ENCODE measurements at regions not wholly inside any gene's neighbourhood (a gene's known extent, or its start where the extent isn't known, plus 50 kb on each side); places are given as distances from the start of the nearest gene placed in this dataset.
"Not testable (repeated sequence)": the region's sequence is repeated elsewhere in the genome, so short reads cannot be mapped to it uniquely, and the experiment has no call there.

GRCh38 chr11:98056945-98057344 lies 963.8 kb upstream of the CNTN5 start:
- ChIA-PET CTCF (no interaction called here), POLR2A (no interaction called here)
- no peak overlapping the region for H3K27ac ChIP-seq (ENCODE audit: insufficient read depth in 1 of 2, low read depth in 1 of 2, low read length in 2 of 2, poor library complexity in 1 of 2, severe bottlenecking in 2 of 2)
- H3K4me1 ChIP-seq (ENCODE audit: control extremely low read depth in 1 of 4, control insufficient read depth in 4 of 4, insufficient read depth in 4 of 4, low read length in 3 of 4), result no peaks in the 10 kb centered on the region
- 86% methylated on average over 1 of the region's 1 CpG for WGBS (ENCODE audit: insufficient coverage)
- DNase-seq, result no peak
- H3K4me3 ChIP-seq (ENCODE audit: control insufficient read depth in 1 of 7, extremely low read depth in 1 of 7, insufficient read depth in 4 of 7, low read depth in 2 of 7, low read length in 6 of 7), result no peak overlapping the region
- H3K27me3 ChIP-seq (replicated peaks in 2 of 5; ENCODE audit: control insufficient read depth in 4 of 5, insufficient read depth in 5 of 5, low read length in 4 of 5), result no peaks in the 10 kb centered on the region
- H3K9me3 ChIP-seq (ENCODE audit: control extremely low read depth in 1 of 5, control insufficient read depth in 4 of 5, insufficient read depth in 2 of 5, low read depth in 1 of 5, low read length in 4 of 5), result no peaks in the 10 kb centered on the region
- no peaks in the 10 kb centered on the region for H3K36me3 ChIP-seq (ENCODE audit: control insufficient read depth in 4 of 4, insufficient read depth in 4 of 4, low read length in 3 of 4)

DNA sequence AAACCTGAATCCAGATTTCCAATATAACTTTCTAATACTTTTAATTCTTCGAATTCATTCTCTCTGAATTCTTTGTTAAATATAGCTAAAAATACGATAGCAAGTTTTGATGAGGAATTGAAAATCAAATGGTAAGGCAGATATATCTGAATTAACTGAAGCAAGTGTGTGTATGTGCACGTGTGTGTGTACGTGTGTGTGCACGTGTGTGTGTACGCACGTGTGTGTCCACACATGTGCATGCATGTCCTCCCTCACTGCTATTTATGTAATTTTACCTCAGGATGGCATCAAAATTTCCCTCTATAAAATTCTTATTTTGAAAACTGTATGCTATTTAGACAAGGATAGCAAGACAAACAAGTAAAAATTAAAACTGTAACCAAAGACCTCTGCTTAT lies 961.3 kb upstream of the CNTN5 start:
- no peaks in the 10 kb centered on the region for H3K27me3 ChIP-seq (replicated peaks in 2 of 5; ENCODE audit: control insufficient read depth in 4 of 5, insufficient read depth in 5 of 5, low read length in 4 of 5)
- ChIA-PET CTCF (no interaction called here), POLR2A (no interaction called here)
- no peaks in the 10 kb centered on the region for H3K4me1 ChIP-seq (ENCODE audit: control extremely low read depth in 1 of 4, control insufficient read depth in 4 of 4, insufficient read depth in 4 of 4, low read length in 3 of 4)
- H3K36me3 ChIP-seq (ENCODE audit: control insufficient read depth in 4 of 4, insufficient read depth in 4 of 4, low read length in 3 of 4), result no peaks in the 10 kb centered on the region
- DNase-seq, result no peak
- H3K27ac ChIP-seq (ENCODE audit: insufficient read depth in 1 of 2, low read depth in 1 of 2, low read length in 2 of 2, poor library complexity in 1 of 2, severe bottlenecking in 2 of 2), result no peak overlapping the region
- no peaks in the 10 kb centered on the region for H3K9me3 ChIP-seq (ENCODE audit: control extremely low read depth in 1 of 5, control insufficient read depth in 4 of 5, insufficient read depth in 2 of 5, low read depth in 1 of 5, low read length in 4 of 5)
- H3K4me3 ChIP-seq (ENCODE audit: control insufficient read depth in 1 of 7, extremely low read depth in 1 of 7, insufficient read depth in 4 of 7, low read depth in 2 of 7, low read length in 6 of 7), result no peak overlapping the region
- 0% methylated on average over 1 of the region's 7 CpGs for WGBS (ENCODE audit: insufficient coverage)

DNA sequence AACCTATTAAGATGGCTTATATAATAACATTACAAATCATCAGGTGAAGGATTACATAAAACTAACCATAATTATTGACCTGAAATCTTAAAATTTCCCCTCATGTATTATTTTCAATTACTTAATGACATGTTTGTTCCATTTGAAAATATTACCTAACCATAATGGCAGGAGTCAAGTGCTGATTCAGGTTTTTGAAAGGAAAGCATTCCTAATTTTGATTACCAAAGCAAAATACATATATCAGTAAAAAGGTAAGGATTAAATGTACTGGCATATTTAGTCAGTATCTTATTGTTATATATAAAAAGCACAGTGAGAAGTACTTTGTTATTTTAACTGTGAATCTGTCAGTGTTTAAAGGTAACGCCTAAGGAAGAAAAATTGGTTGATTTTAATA lies 960.0 kb upstream of the CNTN5 start:
- H3K36me3 ChIP-seq (ENCODE audit: control insufficient read depth in 4 of 4, insufficient read depth in 4 of 4, low read length in 3 of 4), result no peaks in the 10 kb centered on the region
- no peaks in the 10 kb centered on the region for H3K27me3 ChIP-seq (replicated peaks in 2 of 5; ENCODE audit: control insufficient read depth in 4 of 5, insufficient read depth in 5 of 5, low read length in 4 of 5)
- ChIA-PET CTCF (no interaction called here), POLR2A (no interaction called here)
- H3K27ac ChIP-seq (ENCODE audit: insufficient read depth in 1 of 2, low read depth in 1 of 2, low read length in 2 of 2, poor library complexity in 1 of 2, severe bottlenecking in 2 of 2), result no peak overlapping the region
- no peak for DNase-seq
- no peaks in the 10 kb centered on the region for H3K9me3 ChIP-seq (ENCODE audit: control extremely low read depth in 1 of 5, control insufficient read depth in 4 of 5, insufficient read depth in 2 of 5, low read depth in 1 of 5, low read length in 4 of 5)
- H3K4me3 ChIP-seq (ENCODE audit: control insufficient read depth in 1 of 7, extremely low read depth in 1 of 7, insufficient read depth in 4 of 7, low read depth in 2 of 7, low read length in 6 of 7), result no peak overlapping the region
- H3K4me1 ChIP-seq (ENCODE audit: control extremely low read depth in 1 of 4, control insufficient read depth in 4 of 4, insufficient read depth in 4 of 4, low read length in 3 of 4), result no peaks in the 10 kb centered on the region
- no CpG with 5 or more reads among the region's 1 CpG for WGBS (ENCODE audit: insufficient coverage)

DNA sequence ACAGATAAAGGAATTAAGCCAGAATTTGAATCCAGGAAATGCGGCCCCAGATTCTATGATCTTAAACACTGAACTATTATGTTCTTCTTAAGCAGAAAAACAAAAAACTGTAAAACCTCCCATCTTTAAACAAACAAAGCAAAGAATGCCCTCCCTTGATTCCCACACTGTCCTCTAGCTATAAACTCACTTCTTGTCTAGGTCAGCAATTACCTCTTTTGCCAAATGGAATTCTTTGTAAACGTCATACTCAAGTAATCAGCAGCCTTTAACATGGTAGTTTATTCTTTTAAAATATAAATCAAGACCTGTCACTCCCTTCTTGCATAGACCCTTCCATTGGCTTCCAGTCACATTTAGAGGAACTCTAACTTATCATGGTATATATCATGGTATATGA lies 958.9 kb upstream of the CNTN5 start:
- CTCF ChIA-PET, result no interaction called here
- Histone ChIP-seq H3K9me3 (ENCODE audit: control extremely low read depth in 1 of 5, control insufficient read depth in 4 of 5, insufficient read depth in 2 of 5, low read depth in 1 of 5, low read length in 4 of 5) (no peaks in the 10 kb centered on the region), H3K4me1 (ENCODE audit: control extremely low read depth in 1 of 4, control insufficient read depth in 4 of 4, insufficient read depth in 4 of 4, low read length in 3 of 4) (no peaks in the 10 kb centered on the region), H3K4me3 (ENCODE audit: control insufficient read depth in 1 of 7, extremely low read depth in 1 of 7, insufficient read depth in 4 of 7, low read depth in 2 of 7, low read length in 6 of 7) (no peak overlapping the region), H3K27ac (ENCODE audit: insufficient read depth in 1 of 2, low read depth in 1 of 2, low read length in 2 of 2, poor library complexity in 1 of 2, severe bottlenecking in 2 of 2) (no peak overlapping the region), H3K36me3 (ENCODE audit: control insufficient read depth in 4 of 4, insufficient read depth in 4 of 4, low read length in 3 of 4) (no peaks in the 10 kb centered on the region), H3K27me3 (replicated peaks in 2 of 5; ENCODE audit: control insufficient read depth in 4 of 5, insufficient read depth in 5 of 5, low read length in 4 of 5) (no peaks in the 10 kb centered on the region)
- POLR2A ChIA-PET, result no interaction called here
- no peak for DNase-seq
- 100% methylated on average over 1 of the region's 2 CpGs for whole genome bisulfite sequencing (ENCODE audit: insufficient coverage)

- ChIA-PET POLR2A (no interaction called here), CTCF (no interaction called here)
- no peaks in the 10 kb centered on the region for H3K36me3 ChIP-seq (ENCODE audit: control insufficient read depth in 4 of 4, insufficient read depth in 4 of 4, low read length in 3 of 4)
- no peaks in the 10 kb centered on the region for H3K4me1 ChIP-seq (ENCODE audit: control extremely low read depth in 1 of 4, control insufficient read depth in 4 of 4, insufficient read depth in 4 of 4, low read length in 3 of 4)
- no peak overlapping the region for H3K27ac ChIP-seq (ENCODE audit: insufficient read depth in 1 of 2, low read depth in 1 of 2, low read length in 2 of 2, poor library complexity in 1 of 2, severe bottlenecking in 2 of 2)
- no peaks in the 10 kb centered on the region for H3K9me3 ChIP-seq (ENCODE audit: control extremely low read depth in 1 of 5, control insufficient read depth in 4 of 5, insufficient read depth in 2 of 5, low read depth in 1 of 5, low read length in 4 of 5)
- no peak overlapping the region for H3K4me3 ChIP-seq (ENCODE audit: control insufficient read depth in 1 of 7, extremely low read depth in 1 of 7, insufficient read depth in 4 of 7, low read depth in 2 of 7, low read length in 6 of 7)
- no peak for DNase-seq
- WGBS (ENCODE audit: insufficient coverage), result no CpG with 5 or more reads among the region's 1 CpG
- no peaks in the 10 kb centered on the region for H3K27me3 ChIP-seq (replicated peaks in 2 of 5; ENCODE audit: control insufficient read depth in 4 of 5, insufficient read depth in 5 of 5, low read length in 4 of 5)
These were observed 958.0 kb upstream of the CNTN5 start for GRCh38 chr11:98062714-98063113.

DNA sequence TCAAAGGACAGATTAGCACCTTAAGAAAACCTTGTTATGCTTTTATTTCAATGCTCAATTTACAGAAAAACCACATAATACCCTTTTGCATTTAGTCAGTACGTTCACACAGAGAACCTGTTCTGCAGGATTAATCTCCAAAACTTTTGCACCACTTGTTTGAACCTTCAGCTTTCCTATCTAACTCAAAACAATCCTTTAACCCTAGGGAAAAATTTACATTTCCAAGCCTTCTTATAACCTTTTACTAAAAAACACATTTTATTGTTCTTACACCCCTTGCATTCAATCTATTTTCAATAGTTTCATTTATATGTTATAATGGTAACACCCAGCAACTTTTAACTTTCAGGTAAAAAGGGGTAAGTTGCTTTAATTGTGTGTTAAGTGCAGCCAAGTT lies 952.5 kb upstream of the CNTN5 start:
- Histone ChIP-seq H3K4me1 (ENCODE audit: control extremely low read depth in 1 of 4, control insufficient read depth in 4 of 4, insufficient read depth in 4 of 4, low read length in 3 of 4) (no peaks in the 10 kb centered on the region), H3K9me3 (ENCODE audit: control extremely low read depth in 1 of 5, control insufficient read depth in 4 of 5, insufficient read depth in 2 of 5, low read depth in 1 of 5, low read length in 4 of 5) (no peaks in the 10 kb centered on the region), H3K36me3 (ENCODE audit: control insufficient read depth in 4 of 4, insufficient read depth in 4 of 4, low read length in 3 of 4) (no peaks in the 10 kb centered on the region), H3K4me3 (ENCODE audit: control insufficient read depth in 1 of 7, extremely low read depth in 1 of 7, insufficient read depth in 4 of 7, low read depth in 2 of 7, low read length in 6 of 7) (no peak overlapping the region), H3K27ac (ENCODE audit: insufficient read depth in 1 of 2, low read depth in 1 of 2, low read length in 2 of 2, poor library complexity in 1 of 2, severe bottlenecking in 2 of 2) (no peak overlapping the region), H3K27me3 (replicated peaks in 2 of 5; ENCODE audit: control insufficient read depth in 4 of 5, insufficient read depth in 5 of 5, low read length in 4 of 5) (no peaks in the 10 kb centered on the region)
- no peak for DNase-seq
- POLR2A ChIA-PET, result no interaction called here
- CTCF ChIA-PET, result no interaction called here
- 100% methylated on average over 1 of the region's 1 CpG for WGBS (ENCODE audit: insufficient coverage)

GRCh38 chr11:98069147-98069546 lies 951.6 kb upstream of the CNTN5 start:
- WGBS (ENCODE audit: insufficient coverage), result 93% methylated on average over 16 of the region's 16 CpGs
- CTCF ChIA-PET; H3K4me3 ChIP-seq (ENCODE audit: control insufficient read depth in 1 of 7, extremely low read depth in 1 of 7, insufficient read depth in 4 of 7, low read depth in 2 of 7, low read length in 6 of 7); H3K36me3 ChIP-seq (ENCODE audit: control insufficient read depth in 4 of 4, insufficient read depth in 4 of 4, low read length in 3 of 4); H3K27ac ChIP-seq (ENCODE audit: insufficient read depth in 1 of 2, low read depth in 1 of 2, low read length in 2 of 2, poor library complexity in 1 of 2, severe bottlenecking in 2 of 2); POLR2A ChIA-PET; H3K9me3 ChIP-seq (ENCODE audit: control extremely low read depth in 1 of 5, control insufficient read depth in 4 of 5, insufficient read depth in 2 of 5, low read depth in 1 of 5, low read length in 4 of 5); H3K27me3 ChIP-seq (replicated peaks in 2 of 5; ENCODE audit: control insufficient read depth in 4 of 5, insufficient read depth in 5 of 5, low read length in 4 of 5); DNase-seq; H3K4me1 ChIP-seq (ENCODE audit: control extremely low read depth in 1 of 4, control insufficient read depth in 4 of 4, insufficient read depth in 4 of 4, low read length in 3 of 4): not testable (repeated sequence)

DNA sequence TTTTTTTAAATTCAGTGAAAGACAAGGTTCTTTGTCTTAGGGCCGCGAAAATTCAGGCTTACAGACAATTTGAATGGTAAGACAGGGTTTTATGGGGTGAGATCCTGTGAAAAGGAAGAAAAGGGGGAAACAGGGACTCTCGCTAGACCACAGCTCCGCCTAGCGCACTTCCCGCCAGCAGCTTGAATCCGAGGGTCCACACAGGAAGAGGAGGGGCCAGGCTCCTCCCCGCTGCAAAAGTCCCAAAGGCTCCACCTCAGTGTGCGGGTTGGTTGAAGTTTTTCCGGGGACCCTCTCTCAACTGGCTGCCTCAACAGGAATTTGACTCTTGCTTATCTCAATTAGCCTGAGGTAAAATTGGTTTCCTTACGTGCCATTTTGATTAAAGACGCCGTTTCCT lies 950.9 kb upstream of the CNTN5 start:
- no peak for DNase-seq
- Histone ChIP-seq H3K27ac (ENCODE audit: insufficient read depth in 1 of 2, low read depth in 1 of 2, low read length in 2 of 2, poor library complexity in 1 of 2, severe bottlenecking in 2 of 2) (no peak overlapping the region), H3K9me3 (ENCODE audit: control extremely low read depth in 1 of 5, control insufficient read depth in 4 of 5, insufficient read depth in 2 of 5, low read depth in 1 of 5, low read length in 4 of 5) (no peaks in the 10 kb centered on the region), H3K36me3 (ENCODE audit: control insufficient read depth in 4 of 4, insufficient read depth in 4 of 4, low read length in 3 of 4) (no peaks in the 10 kb centered on the region), H3K4me1 (ENCODE audit: control extremely low read depth in 1 of 4, control insufficient read depth in 4 of 4, insufficient read depth in 4 of 4, low read length in 3 of 4) (no peaks in the 10 kb centered on the region), H3K4me3 (ENCODE audit: control insufficient read depth in 1 of 7, extremely low read depth in 1 of 7, insufficient read depth in 4 of 7, low read depth in 2 of 7, low read length in 6 of 7) (no peak overlapping the region), H3K27me3 (replicated peaks in 2 of 5; ENCODE audit: control insufficient read depth in 4 of 5, insufficient read depth in 5 of 5, low read length in 4 of 5) (no peaks in the 10 kb centered on the region)
- POLR2A ChIA-PET, result no interaction called here
- WGBS (ENCODE audit: insufficient coverage), result 93% methylated on average over 13 of the region's 13 CpGs
- CTCF ChIA-PET, result no interaction called here

Measured in common myeloid progenitor, CD34-positive (primary cell).